CD14-positive monocyte (primary cell): ENCODE measurements at regions not wholly inside any gene's neighbourhood (a gene's known extent, or its start where the extent isn't known, plus 50 kb on each side); places are given as distances from the start of the nearest gene placed in this dataset.

Experiments
- DNase-seq, 3 donors: peaks; one replicate each; pipeline ENCODE4 v3.0.0-alpha.2; 2011 to 2022
- H2AFZ ChIP-seq: 2 replicates; pipeline ENCODE4 v1.6.0; 2012; ENCODE audit warnings: mild to moderate bottlenecking, low read depth, low read length, inconsistent platforms; ENCODE audit not compliant: insufficient read depth, poor library complexity, severe bottlenecking
- H3K27ac ChIP-seq, 2 donors: 1 replicate in 1 of 2; 2 replicates in 1 of 2; pipeline ENCODE4 v1.5.1; 2012 to 2013; ENCODE audit warnings: low read length in 2 of 2, control low read depth in 1 of 2, inconsistent platforms in 1 of 2, low read depth in 1 of 2, mild to moderate bottlenecking in 1 of 2
- H3K27me3 ChIP-seq, 2 donors: one replicate each; pipeline versions ENCODE4 v1.6.0 to v1.6.1; 2011 to 2013; ENCODE audit warnings: low read length in 2 of 2; ENCODE audit not compliant: control insufficient read depth in 2 of 2, insufficient read depth in 2 of 2
- H3K36me3 ChIP-seq, 2 donors: replicated peaks in 1 of 2; 1 replicate in 1 of 2; 2 replicates in 1 of 2; pipeline versions ENCODE4 v1.5.1 to v1.6.1; 2012 to 2013; ENCODE audit warnings: low read length in 2 of 2, control low read depth in 1 of 2, inconsistent platforms in 1 of 2, mild to moderate bottlenecking in 1 of 2; ENCODE audit not compliant: insufficient read depth in 2 of 2, control insufficient read depth in 1 of 2
- H3K4me1 ChIP-seq, 2 donors: 1 replicate in 1 of 2; 2 replicates in 1 of 2; pipeline versions ENCODE4 v1.5.1 to v1.6.1; 2012 to 2013; ENCODE audit warnings: low read length in 2 of 2, control low read depth in 1 of 2, inconsistent platforms in 1 of 2, mild to moderate bottlenecking in 1 of 2, moderate library complexity in 1 of 2; ENCODE audit not compliant: insufficient read depth in 2 of 2, control insufficient read depth in 1 of 2
- H3K4me2 ChIP-seq: replicated peaks from 2 replicates; pipeline ENCODE3; 2012; ENCODE audit warnings: low read length, moderate library complexity, mild to moderate bottlenecking; ENCODE audit not compliant: poor library complexity, severe bottlenecking; ENCODE audit errors: extremely low read depth
- H3K4me3 ChIP-seq, 3 experiments: fragments of 200-600 bp in 1 of 3; sonication (generic) in 1 of 3; replicated peaks in 1 of 3; 1 replicate in 2 of 3; 2 replicates in 1 of 3; pipeline ENCODE4 v1.5.1; 2011 to 2013; ENCODE audit warnings: low read length in 3 of 3, mild to moderate bottlenecking in 3 of 3, control low read depth in 2 of 3, low read depth in 2 of 3, inconsistent platforms in 1 of 3, moderate library complexity in 1 of 3
- H3K79me2 ChIP-seq: 2 replicates; pipeline ENCODE4 v1.6.0; 2012; ENCODE audit warnings: mild to moderate bottlenecking, control low read depth, inconsistent platforms, low read length, moderate library complexity; ENCODE audit not compliant: insufficient read depth
- H3K9ac ChIP-seq: 2 replicates; pipeline ENCODE4 v1.6.0; 2017; ENCODE audit warnings: low read length, mild to moderate bottlenecking; ENCODE audit not compliant: insufficient read depth, poor library complexity, severe bottlenecking
- H3K9me3 ChIP-seq, 2 donors: replicated peaks in 1 of 2; 1 replicate in 1 of 2; 2 replicates in 1 of 2; pipeline versions ENCODE4 v1.5.1 to v1.6.1; 2012 to 2013; ENCODE audit warnings: low read length in 2 of 2, control low read depth in 1 of 2; ENCODE audit not compliant: control insufficient read depth in 1 of 2, insufficient read depth in 1 of 2
- H4K20me1 ChIP-seq: 2 replicates; pipeline ENCODE4 v1.6.0; 2012; ENCODE audit warnings: mild to moderate bottlenecking, low read length, control low read depth, moderate library complexity; ENCODE audit not compliant: insufficient read depth
- H3K27ac Mint-ChIP-seq, 7 donors: one replicate each; pipeline ENCODE4 v1.8.0; 2020; ENCODE audit warnings: mild to moderate bottlenecking in 7 of 7, mixed read lengths in 7 of 7, moderate library complexity in 6 of 7, inconsistent platforms in 2 of 7
- H3K27me3 Mint-ChIP-seq, 3 donors: one replicate each; pipeline ENCODE4 v1.8.0; 2021 to 2022; ENCODE audit warnings: low read depth in 3 of 3, mild to moderate bottlenecking in 3 of 3, mixed read lengths in 3 of 3, moderate library complexity in 3 of 3, inconsistent platforms in 1 of 3
- H3K36me3 Mint-ChIP-seq, 2 donors: one replicate each; pipeline ENCODE4 v1.8.0; 2020; ENCODE audit warnings: mixed read lengths in 2 of 2, inconsistent platforms in 1 of 2, mild to moderate bottlenecking in 1 of 2
- H3K4me1 Mint-ChIP-seq: one replicate; pipeline ENCODE4 v1.8.0; 2020; ENCODE audit warnings: mild to moderate bottlenecking, mixed read lengths
- H3K4me3 Mint-ChIP-seq, 2 donors: one replicate each; pipeline ENCODE4 v1.8.0; 2020; ENCODE audit warnings: mild to moderate bottlenecking in 2 of 2, mixed read lengths in 2 of 2, moderate library complexity in 1 of 2
- H3K9me3 Mint-ChIP-seq, 7 donors: one replicate each; pipeline ENCODE4 v1.8.0; 2020 to 2022; ENCODE audit warnings: mixed read lengths in 7 of 7, mild to moderate bottlenecking in 6 of 7, moderate library complexity in 6 of 7, inconsistent platforms in 2 of 7
- CTCF ChIP-seq: fragments of 200-600 bp; IDR thresholded peaks from one replicate; pipeline ENCODE4 v1.8.0; 2022; ENCODE audit warnings: antibody characterized with exemption, mild to moderate bottlenecking
- WGBS: methylation state at CpG from one replicate; pipeline ENCODE4 v1.1.5; 2013; ENCODE audit warnings: missing lambda C conversion rate; ENCODE audit not compliant: insufficient coverage; 5-methylcytosine and 5-hydroxymethylcytosine counted together
- intact Hi-C, 2 donors: fragments of 100-400 bp; cut with micrococcal nuclease; formaldehyde crosslinking; loops; one replicate each; pipeline versions ENCODE4 v1.15.0 to v1.15.1; 2023

- Histone ChIP-seq H3K4me3 (no peak overlapping the region), H3K27me3 (no peaks in the 10 kb centered on the region), H2AFZ (no peak overlapping the region), H3K9ac (no peak overlapping the region), H3K36me3 (no peaks in the 10 kb centered on the region), H3K27ac (no peak overlapping the region), H3K4me1 (no peaks in the 10 kb centered on the region), H3K4me2 (no peak overlapping the region), H3K79me2 (no peaks in the 10 kb centered on the region), H3K9me3 (peaks cover 9 to 15% of the 10 kb centered on the region in 2 donors), H4K20me1 (no peaks in the 10 kb centered on the region)
- Mint-ChIP-seq H3K4me1 (no peaks in the 10 kb centered on the region), H3K9me3 (peaks cover 2 to 29% (median 7%) of the 10 kb centered on the region in 7 donors), H3K4me3 (no peak overlapping the region), H3K27me3 (no peaks in the 10 kb centered on the region), H3K36me3 (no peaks in the 10 kb centered on the region), H3K27ac (no peak overlapping the region)
- no peak for DNase-seq
- intact Hi-C loops: no loop called here
- WGBS: no CpG with 5 or more reads among the region's 4 CpGs
- no peak for TF ChIP-seq CTCF
Observed at GRCh38 chr18:34033968-34034367, 190.7 kb downstream of the NOL4 start.

GRCh38 chr18:34031810-34032209, 192.9 kb downstream of the NOL4 start:
- Histone ChIP-seq H3K4me2 (no peak overlapping the region), H3K79me2 (no peaks in the 10 kb centered on the region), H2AFZ (no peak overlapping the region), H3K27ac (no peak overlapping the region), H3K4me3 (no peak overlapping the region), H3K9me3 (peaks cover 9 to 15% of the 10 kb centered on the region in 2 donors), H4K20me1 (no peaks in the 10 kb centered on the region), H3K27me3 (no peaks in the 10 kb centered on the region), H3K9ac (no peak overlapping the region), H3K36me3 (no peaks in the 10 kb centered on the region), H3K4me1 (no peaks in the 10 kb centered on the region)
- Mint-ChIP-seq H3K36me3 (no peaks in the 10 kb centered on the region), H3K4me1 (no peaks in the 10 kb centered on the region), H3K9me3 (peaks cover 2 to 26% (median 9%) of the 10 kb centered on the region in 7 donors), H3K27me3 (peaks cover 0 to 1% (median 0%) of the 10 kb centered on the region in 3 donors), H3K4me3 (no peak overlapping the region), H3K27ac (no peak overlapping the region)
- intact Hi-C loops: no loop called here
- DNase-seq: no peak
- 85% methylated on average over 2 of the region's 3 CpGs for WGBS
- TF ChIP-seq CTCF: no peak
